ENCODE measurements at regions not wholly inside any gene's neighbourhood (a gene's known extent, or its start where the extent isn't known, plus 50 kb on each side); places are given as distances from the start of the nearest gene placed in this dataset.

GRCh38 chr1:243942196-243943150 lies 92.4 kb upstream of the AKT3 start:
- in situ Hi-C loops (cut with MboI; ENCODE audit: low pct_unique_long_range_greater_than_20kb in 2 of 9, low sequenced_read_pairs in 9 of 9, unreplicated experiment in 9 of 9) = no loop called here
- Histone ChIP-seq H3K4me1 (replicated peaks in 1 of 2) (peaks cover 5 to 15% of the 10 kb centered on the region in 2 donors), H3K4me3 (no peak overlapping the region), H3K27ac (no peak overlapping the region)
- ATAC-seq (replicated peaks in 6 of 8) = no peak
- 59 to 100% (median 83%) methylated on average over 1 to 18 of the region's 18 CpGs; no CpG with 5 or more reads in 1 of the 10 experiments for WGBS, 10 experiments

DNA sequence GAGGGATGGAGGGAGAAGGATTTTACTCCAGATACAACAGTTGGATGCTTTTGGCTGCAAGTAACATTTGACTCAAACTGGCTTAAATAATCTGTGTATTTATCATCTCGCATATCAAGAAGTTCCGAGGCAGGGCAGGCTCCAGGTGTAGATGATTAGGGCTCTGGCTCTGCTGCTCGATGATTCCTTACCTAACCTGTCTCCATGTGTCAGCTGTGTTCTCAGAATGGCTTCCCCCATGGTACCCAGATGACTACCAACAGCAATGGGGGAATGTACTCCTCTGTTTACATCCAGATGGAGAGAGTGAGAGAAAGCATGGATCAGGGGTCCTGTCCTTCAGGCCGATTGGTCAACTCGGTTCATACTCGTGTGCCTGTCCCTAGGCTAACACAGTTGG lies 90.4 kb upstream of the AKT3 start:
- in situ Hi-C loops (cut with MboI; ENCODE audit: low pct_unique_long_range_greater_than_20kb in 2 of 9, low sequenced_read_pairs in 9 of 9, unreplicated experiment in 9 of 9) = no loop called here
- no peak for ATAC-seq (replicated peaks in 6 of 8)
- Histone ChIP-seq H3K4me1 (replicated peaks in 1 of 2) (peaks cover 5 to 15% of the 10 kb centered on the region in 2 donors), H3K4me3 (no peak overlapping the region), H3K27ac (no peak overlapping the region)
- WGBS, 10 experiments = 49 to 100% (median 86%) methylated on average over 2 to 6 of the region's 6 CpGs; no CpG with 5 or more reads in 5 of the 10 experiments

DNA sequence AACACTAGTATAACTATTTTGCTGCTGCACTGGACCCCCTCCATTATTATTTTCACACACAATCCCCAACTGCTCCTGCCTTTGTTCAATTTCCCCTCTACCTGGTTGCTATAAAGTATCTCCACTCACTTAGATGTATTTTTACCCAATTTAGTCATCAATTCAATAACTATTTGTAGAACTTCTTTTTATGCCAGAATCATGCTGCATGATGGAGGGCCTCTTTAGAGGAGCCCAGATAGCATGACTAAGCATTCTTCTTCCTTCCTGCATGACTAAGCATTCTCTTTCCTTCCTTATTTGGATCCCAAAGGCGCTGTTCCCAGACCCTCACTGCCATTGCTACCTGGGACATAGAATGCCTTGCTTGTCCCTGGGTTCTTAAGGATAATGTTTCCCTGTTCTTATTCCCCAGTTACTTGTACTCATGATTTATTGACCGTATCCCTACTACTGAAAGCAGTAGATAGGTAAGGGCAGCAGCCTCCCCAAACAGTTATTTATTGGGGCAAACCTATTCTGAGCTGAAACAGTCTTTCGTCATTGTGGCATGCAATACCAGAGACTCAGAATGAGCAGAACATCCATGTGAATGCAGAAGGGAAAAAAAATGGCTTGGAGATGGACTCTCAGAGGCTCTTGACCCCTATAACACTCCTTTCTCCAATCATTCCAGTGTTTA lies 89.3 kb upstream of the AKT3 start:
- H3K4me3 ChIP-seq = no peak overlapping the region
- peaks cover 5 to 15% of the 10 kb centered on the region in 2 donors for H3K4me1 ChIP-seq (replicated peaks in 1 of 2)
- in situ Hi-C loops (cut with MboI; ENCODE audit: low pct_unique_long_range_greater_than_20kb in 2 of 9, low sequenced_read_pairs in 9 of 9, unreplicated experiment in 9 of 9) = no loop called here
- H3K27ac ChIP-seq = no peak overlapping the region
- WGBS, 10 experiments = 23 to 100% (median 78%) methylated on average over 1 to 3 of the region's 3 CpGs
- ATAC-seq (replicated peaks in 6 of 8) = peak in 4 of 8 experiments; percentile 20 to 61 (median 50)

- no peak overlapping the region for H3K27ac ChIP-seq
- ATAC-seq (replicated peaks in 6 of 8) = no peak
- WGBS, 10 experiments = 40 to 100% (median 84%) methylated on average over 1 to 3 of the region's 3 CpGs
- H3K4me1 ChIP-seq (replicated peaks in 1 of 2) = peaks cover 5 to 15% of the 10 kb centered on the region in 2 donors
- H3K4me3 ChIP-seq = no peak overlapping the region
- in situ Hi-C loops (cut with MboI; ENCODE audit: low pct_unique_long_range_greater_than_20kb in 2 of 9, low sequenced_read_pairs in 9 of 9, unreplicated experiment in 9 of 9) = no loop called here
Observed at GRCh38 chr1:243938208-243938607, 88.2 kb upstream of the AKT3 start.

GRCh38 chr1:243933495-243933894 lies 83.5 kb upstream of the AKT3 start:
- WGBS, 10 experiments = 70 to 100% (median 94%) methylated on average over 1 to 4 of the region's 4 CpGs; no CpG with 5 or more reads in 3 of the 10 experiments
- H3K4me3 ChIP-seq = no peak overlapping the region
- H3K27ac ChIP-seq = no peak overlapping the region
- in situ Hi-C loops (cut with MboI; ENCODE audit: low pct_unique_long_range_greater_than_20kb in 2 of 9, low sequenced_read_pairs in 9 of 9, unreplicated experiment in 9 of 9) = no loop called here
- H3K4me1 ChIP-seq (replicated peaks in 1 of 2) = peaks cover 8 to 9% of the 10 kb centered on the region in 2 donors
- ATAC-seq (replicated peaks in 6 of 8) = no peak

GRCh38 chr1:243931957-243932356 lies 81.9 kb upstream of the AKT3 start:
- peaks cover 13 to 18% of the 10 kb centered on the region in 2 donors for H3K4me1 ChIP-seq (replicated peaks in 1 of 2)
- H3K4me3 ChIP-seq = no peak overlapping the region
- 40 to 100% (median 94%) methylated on average over 1 to 4 of the region's 4 CpGs; no CpG with 5 or more reads in 1 of the 10 experiments for WGBS, 10 experiments
- H3K27ac ChIP-seq = no peak overlapping the region
- no peak for ATAC-seq (replicated peaks in 6 of 8)
- in situ Hi-C loops (cut with MboI; ENCODE audit: low pct_unique_long_range_greater_than_20kb in 2 of 9, low sequenced_read_pairs in 9 of 9, unreplicated experiment in 9 of 9) = no loop called here

- Histone ChIP-seq H3K4me3 (no peak overlapping the region), H3K27ac (peak overlapping the region in 1 of 2 donors; percentile 26), H3K4me1 (replicated peaks in 1 of 2) (peaks cover 17 to 22% of the 10 kb centered on the region in 2 donors)
- in situ Hi-C loops (cut with MboI; ENCODE audit: low pct_unique_long_range_greater_than_20kb in 2 of 9, low sequenced_read_pairs in 9 of 9, unreplicated experiment in 9 of 9) = no loop called here
- WGBS, 10 experiments = 27 to 100% (median 46%) methylated on average over 1 to 18 of the region's 24 CpGs; no CpG with 5 or more reads in 3 of the 10 experiments
- ATAC-seq (replicated peaks in 6 of 8) = peak in 5 of 8 experiments; percentile 85 to 93 (median 90)
Observed at GRCh38 chr1:243930822-243931671, 81.0 kb upstream of the AKT3 start.

- WGBS, 10 experiments = 40 to 100% (median 60%) methylated on average over 1 to 2 of the region's 2 CpGs
- in situ Hi-C loops (cut with MboI; ENCODE audit: low pct_unique_long_range_greater_than_20kb in 2 of 9, low sequenced_read_pairs in 9 of 9, unreplicated experiment in 9 of 9) = no loop called here
- peak in 1 of 8 experiments; percentile 31 for ATAC-seq (replicated peaks in 6 of 8)
- Histone ChIP-seq H3K4me3 (no peak overlapping the region), H3K27ac (no peak overlapping the region), H3K4me1 (replicated peaks in 1 of 2) (peaks cover 17 to 22% of the 10 kb centered on the region in 2 donors)
Observed at GRCh38 chr1:243927381-243927780, 77.3 kb upstream of the AKT3 start.

GRCh38 chr1:243926803-243927245 lies 76.8 kb upstream of the AKT3 start:
- peak; percentile 23 to 57 (median 38) for ATAC-seq (replicated peaks in 6 of 8)
- in situ Hi-C loops (cut with MboI; ENCODE audit: low pct_unique_long_range_greater_than_20kb in 2 of 9, low sequenced_read_pairs in 9 of 9, unreplicated experiment in 9 of 9) = no loop called here
- Histone ChIP-seq H3K27ac (no peak overlapping the region), H3K4me3 (no peak overlapping the region), H3K4me1 (replicated peaks in 1 of 2) (peaks cover 17 to 22% of the 10 kb centered on the region in 2 donors)
- 0 to 92% (median 61%) methylated on average over 2 to 6 of the region's 6 CpGs for WGBS, 10 experiments

DNA sequence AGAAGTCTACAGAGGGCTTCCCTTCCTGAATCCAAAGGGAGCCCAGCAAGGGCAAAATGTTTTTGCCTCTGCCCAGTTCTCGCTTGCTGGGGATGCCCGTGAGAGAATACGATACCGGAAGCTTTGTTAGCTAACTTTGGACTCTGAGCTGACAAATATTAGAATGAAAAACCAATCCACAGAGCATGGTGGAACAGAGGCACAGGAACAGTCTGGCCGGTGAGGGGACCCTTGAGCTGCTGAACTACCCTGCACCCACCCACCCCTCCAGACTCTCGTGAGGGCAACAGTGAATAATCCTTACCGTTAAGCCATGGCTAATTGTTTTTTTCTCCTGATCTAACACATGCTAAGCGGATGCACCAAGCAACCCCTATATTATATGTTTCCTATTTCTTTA lies 76.3 kb upstream of the AKT3 start:
- 50 to 100% (median 90%) methylated on average over 2 to 8 of the region's 8 CpGs; no CpG with 5 or more reads in 1 of the 10 experiments for WGBS, 10 experiments
- H3K4me3 ChIP-seq = no peak overlapping the region
- peaks cover 12 to 18% of the 10 kb centered on the region in 2 donors for H3K4me1 ChIP-seq (replicated peaks in 1 of 2)
- in situ Hi-C loops (cut with MboI; ENCODE audit: low pct_unique_long_range_greater_than_20kb in 2 of 9, low sequenced_read_pairs in 9 of 9, unreplicated experiment in 9 of 9) = no loop called here
- no peak for ATAC-seq (replicated peaks in 6 of 8)
- no peak overlapping the region for H3K27ac ChIP-seq

- Histone ChIP-seq H3K4me1 (replicated peaks in 1 of 2) (peaks cover 7 to 14% of the 10 kb centered on the region in 2 donors), H3K4me3 (no peak overlapping the region), H3K27ac (no peak overlapping the region)
- WGBS, 10 experiments = 0 to 67% (median 47%) methylated on average over 1 to 11 of the region's 11 CpGs; no CpG with 5 or more reads in 1 of the 10 experiments
- ATAC-seq (replicated peaks in 6 of 8) = peak in 1 of 8 experiments; percentile 29
- in situ Hi-C loops (cut with MboI; ENCODE audit: low pct_unique_long_range_greater_than_20kb in 2 of 9, low sequenced_read_pairs in 9 of 9, unreplicated experiment in 9 of 9) = no loop called here
Observed at GRCh38 chr1:243924588-243925349, 74.7 kb upstream of the AKT3 start.

GRCh38 chr1:243924188-243924587 lies 74.1 kb upstream of the AKT3 start:
- WGBS, 10 experiments = 0 to 100% (median 83%) methylated on average over 1 to 3 of the region's 3 CpGs; no CpG with 5 or more reads in 2 of the 10 experiments
- in situ Hi-C loops (cut with MboI; ENCODE audit: low pct_unique_long_range_greater_than_20kb in 2 of 9, low sequenced_read_pairs in 9 of 9, unreplicated experiment in 9 of 9) = no loop called here
- peaks cover 7 to 14% of the 10 kb centered on the region in 2 donors for H3K4me1 ChIP-seq (replicated peaks in 1 of 2)
- H3K4me3 ChIP-seq = no peak overlapping the region
- ATAC-seq (replicated peaks in 6 of 8) = peak in 2 of 8 experiments; percentile 77 to 80
- H3K27ac ChIP-seq = no peak overlapping the region

Measured in motor neuron (in vitro differentiated cells).